ENCODE measurements at regions not wholly inside any gene's neighbourhood (a gene's known extent, or its start where the extent isn't known, plus 50 kb on each side); places are given as distances from the start of the nearest gene placed in this dataset.

- Histone ChIP-seq H3K4me3 (ENCODE audit: control insufficient read depth in 1 of 7, extremely low read depth in 1 of 7, insufficient read depth in 4 of 7, low read depth in 2 of 7, low read length in 6 of 7) (no peak overlapping the region), H3K36me3 (ENCODE audit: control insufficient read depth in 4 of 4, insufficient read depth in 4 of 4, low read length in 3 of 4) (no peaks in the 10 kb centered on the region), H3K27ac (ENCODE audit: insufficient read depth in 1 of 2, low read depth in 1 of 2, low read length in 2 of 2, poor library complexity in 1 of 2, severe bottlenecking in 2 of 2) (no peak overlapping the region), H3K4me1 (ENCODE audit: control extremely low read depth in 1 of 4, control insufficient read depth in 4 of 4, insufficient read depth in 4 of 4, low read length in 3 of 4) (peaks cover 0 to 3% (median 0%) of the 10 kb centered on the region in 4 experiments), H3K27me3 (replicated peaks in 2 of 5; ENCODE audit: control insufficient read depth in 4 of 5, insufficient read depth in 5 of 5, low read length in 4 of 5) (no peaks in the 10 kb centered on the region), H3K9me3 (ENCODE audit: control extremely low read depth in 1 of 5, control insufficient read depth in 4 of 5, insufficient read depth in 2 of 5, low read depth in 1 of 5, low read length in 4 of 5) (peaks cover 0 to 5% (median 0%) of the 10 kb centered on the region in 5 experiments)
- no peak for DNase-seq
- ChIA-PET CTCF (interaction anchor here (1.1 to 1.2 kb wide), 2 partner anchors 30 to 71 kb away, joined by 3 read pairs; no protein-coding TSS in a partner anchor), POLR2A (no interaction called here)
- 96% methylated on average over 8 of the region's 12 CpGs for WGBS (ENCODE audit: insufficient coverage)
Observed at GRCh38 chr6:14283600-14284235, 166.1 kb downstream of the CD83 start.

- 96% methylated on average over 4 of the region's 7 CpGs for WGBS (ENCODE audit: insufficient coverage)
- CTCF ChIA-PET, result interaction anchor here (1.5 kb wide), 1 partner anchor 12 kb away, joined by 4 read pairs; no protein-coding TSS in a partner anchor
- H3K9me3 ChIP-seq (ENCODE audit: control extremely low read depth in 1 of 5, control insufficient read depth in 4 of 5, insufficient read depth in 2 of 5, low read depth in 1 of 5, low read length in 4 of 5), result peaks cover 0 to 3% (median 0%) of the 10 kb centered on the region in 5 experiments
- no peaks in the 10 kb centered on the region for H3K36me3 ChIP-seq (ENCODE audit: control insufficient read depth in 4 of 4, insufficient read depth in 4 of 4, low read length in 3 of 4)
- H3K27me3 ChIP-seq (replicated peaks in 2 of 5; ENCODE audit: control insufficient read depth in 4 of 5, insufficient read depth in 5 of 5, low read length in 4 of 5), result no peaks in the 10 kb centered on the region
- H3K4me3 ChIP-seq (ENCODE audit: control insufficient read depth in 1 of 7, extremely low read depth in 1 of 7, insufficient read depth in 4 of 7, low read depth in 2 of 7, low read length in 6 of 7), result no peak overlapping the region
- H3K27ac ChIP-seq (ENCODE audit: insufficient read depth in 1 of 2, low read depth in 1 of 2, low read length in 2 of 2, poor library complexity in 1 of 2, severe bottlenecking in 2 of 2), result no peak overlapping the region
- POLR2A ChIA-PET, result no interaction called here
- no peak for DNase-seq
- H3K4me1 ChIP-seq (ENCODE audit: control extremely low read depth in 1 of 4, control insufficient read depth in 4 of 4, insufficient read depth in 4 of 4, low read length in 3 of 4), result peaks cover 0 to 4% (median 1%) of the 10 kb centered on the region in 4 experiments
Observed at GRCh38 chr6:14284969-14285590, 167.5 kb downstream of the CD83 start.

- H3K4me3 ChIP-seq (ENCODE audit: control insufficient read depth in 1 of 7, extremely low read depth in 1 of 7, insufficient read depth in 4 of 7, low read depth in 2 of 7, low read length in 6 of 7), result no peak overlapping the region
- no peak overlapping the region for H3K27ac ChIP-seq (ENCODE audit: insufficient read depth in 1 of 2, low read depth in 1 of 2, low read length in 2 of 2, poor library complexity in 1 of 2, severe bottlenecking in 2 of 2)
- no peaks in the 10 kb centered on the region for H3K9me3 ChIP-seq (ENCODE audit: control extremely low read depth in 1 of 5, control insufficient read depth in 4 of 5, insufficient read depth in 2 of 5, low read depth in 1 of 5, low read length in 4 of 5)
- no peaks in the 10 kb centered on the region for H3K27me3 ChIP-seq (replicated peaks in 2 of 5; ENCODE audit: control insufficient read depth in 4 of 5, insufficient read depth in 5 of 5, low read length in 4 of 5)
- no peak for DNase-seq
- CTCF ChIA-PET, result interaction anchor here (1.5 kb wide), 1 partner anchor 13 kb away, joined by 4 read pairs; no protein-coding TSS in a partner anchor
- POLR2A ChIA-PET, result no interaction called here
- H3K4me1 ChIP-seq (ENCODE audit: control extremely low read depth in 1 of 4, control insufficient read depth in 4 of 4, insufficient read depth in 4 of 4, low read length in 3 of 4), result peaks cover 0 to 13% (median 4%) of the 10 kb centered on the region in 4 experiments
- H3K36me3 ChIP-seq (ENCODE audit: control insufficient read depth in 4 of 4, insufficient read depth in 4 of 4, low read length in 3 of 4), result no peaks in the 10 kb centered on the region
- WGBS (ENCODE audit: insufficient coverage), result 96% methylated on average over 4 of the region's 5 CpGs
Observed at GRCh38 chr6:14286144-14286543, 168.6 kb downstream of the CD83 start.

- DNase-seq, result no peak
- ChIA-PET CTCF (interaction anchor here (1.5 to 1.7 kb wide), 2 partner anchors 8 to 14 kb away, joined by 4 read pairs; no protein-coding TSS in a partner anchor), POLR2A (no interaction called here)
- Histone ChIP-seq H3K27ac (ENCODE audit: insufficient read depth in 1 of 2, low read depth in 1 of 2, low read length in 2 of 2, poor library complexity in 1 of 2, severe bottlenecking in 2 of 2) (no peak overlapping the region), H3K9me3 (ENCODE audit: control extremely low read depth in 1 of 5, control insufficient read depth in 4 of 5, insufficient read depth in 2 of 5, low read depth in 1 of 5, low read length in 4 of 5) (no peaks in the 10 kb centered on the region), H3K4me1 (ENCODE audit: control extremely low read depth in 1 of 4, control insufficient read depth in 4 of 4, insufficient read depth in 4 of 4, low read length in 3 of 4) (peaks cover 0 to 13% (median 4%) of the 10 kb centered on the region in 4 experiments), H3K4me3 (ENCODE audit: control insufficient read depth in 1 of 7, extremely low read depth in 1 of 7, insufficient read depth in 4 of 7, low read depth in 2 of 7, low read length in 6 of 7) (no peak overlapping the region), H3K27me3 (replicated peaks in 2 of 5; ENCODE audit: control insufficient read depth in 4 of 5, insufficient read depth in 5 of 5, low read length in 4 of 5) (no peaks in the 10 kb centered on the region), H3K36me3 (ENCODE audit: control insufficient read depth in 4 of 4, insufficient read depth in 4 of 4, low read length in 3 of 4) (no peaks in the 10 kb centered on the region)
- WGBS (ENCODE audit: insufficient coverage), result no CpG with 5 or more reads among the region's 1 CpG
Observed at GRCh38 chr6:14286634-14287428, 169.3 kb downstream of the CD83 start.

- H3K27me3 ChIP-seq (replicated peaks in 2 of 5; ENCODE audit: control insufficient read depth in 4 of 5, insufficient read depth in 5 of 5, low read length in 4 of 5), result no peaks in the 10 kb centered on the region
- H3K9me3 ChIP-seq (ENCODE audit: control extremely low read depth in 1 of 5, control insufficient read depth in 4 of 5, insufficient read depth in 2 of 5, low read depth in 1 of 5, low read length in 4 of 5), result no peaks in the 10 kb centered on the region
- H3K4me3 ChIP-seq (ENCODE audit: control insufficient read depth in 1 of 7, extremely low read depth in 1 of 7, insufficient read depth in 4 of 7, low read depth in 2 of 7, low read length in 6 of 7), result no peak overlapping the region
- CTCF ChIA-PET, result interaction anchor here (1.7 kb wide), 1 partner anchor 9 kb away, joined by 4 read pairs; no protein-coding TSS in a partner anchor
- H3K36me3 ChIP-seq (ENCODE audit: control insufficient read depth in 4 of 4, insufficient read depth in 4 of 4, low read length in 3 of 4), result no peaks in the 10 kb centered on the region
- POLR2A ChIA-PET, result no interaction called here
- DNase-seq, result no peak
- H3K27ac ChIP-seq (ENCODE audit: insufficient read depth in 1 of 2, low read depth in 1 of 2, low read length in 2 of 2, poor library complexity in 1 of 2, severe bottlenecking in 2 of 2), result no peak overlapping the region
- peaks cover 0 to 13% (median 4%) of the 10 kb centered on the region in 4 experiments for H3K4me1 ChIP-seq (ENCODE audit: control extremely low read depth in 1 of 4, control insufficient read depth in 4 of 4, insufficient read depth in 4 of 4, low read length in 3 of 4)
Observed at GRCh38 chr6:14287707-14288106, 170.1 kb downstream of the CD83 start.

- Histone ChIP-seq H3K4me1 (ENCODE audit: control extremely low read depth in 1 of 4, control insufficient read depth in 4 of 4, insufficient read depth in 4 of 4, low read length in 3 of 4) (peaks cover 0 to 21% (median 7%) of the 10 kb centered on the region in 4 experiments), H3K4me3 (ENCODE audit: control insufficient read depth in 1 of 7, extremely low read depth in 1 of 7, insufficient read depth in 4 of 7, low read depth in 2 of 7, low read length in 6 of 7) (no peak overlapping the region), H3K9me3 (ENCODE audit: control extremely low read depth in 1 of 5, control insufficient read depth in 4 of 5, insufficient read depth in 2 of 5, low read depth in 1 of 5, low read length in 4 of 5) (no peaks in the 10 kb centered on the region), H3K27ac (ENCODE audit: insufficient read depth in 1 of 2, low read depth in 1 of 2, low read length in 2 of 2, poor library complexity in 1 of 2, severe bottlenecking in 2 of 2) (no peak overlapping the region), H3K36me3 (ENCODE audit: control insufficient read depth in 4 of 4, insufficient read depth in 4 of 4, low read length in 3 of 4) (no peaks in the 10 kb centered on the region), H3K27me3 (replicated peaks in 2 of 5; ENCODE audit: control insufficient read depth in 4 of 5, insufficient read depth in 5 of 5, low read length in 4 of 5) (no peaks in the 10 kb centered on the region)
- peak in 1 of 3 donors; percentile 40 for DNase-seq
- 94% methylated on average over 2 of the region's 3 CpGs for WGBS (ENCODE audit: insufficient coverage)
- ChIA-PET CTCF (interaction anchor here (1.7 kb wide), 1 partner anchor 10 kb away, joined by 4 read pairs; no protein-coding TSS in a partner anchor), POLR2A (no interaction called here)
Observed at GRCh38 chr6:14288910-14289309, 171.3 kb downstream of the CD83 start.

Measured in common myeloid progenitor, CD34-positive (primary cell).